Activated T-helper 1 cell treated with anti-CD3 and anti-CD28 coated beads, Interleukin-2, amount 50 U/mL, for 16 hours (primary cell): ENCODE measurements at regions not wholly inside any gene's neighbourhood (a gene's known extent, or its start where the extent isn't known, plus 50 kb on each side); places are given as distances from the start of the nearest gene placed in this dataset.

Source experiments
- DNase-seq, 2 donors: peaks; one replicate each; pipeline ENCODE4 v3.0.0-alpha.2; 2020; ENCODE audit warnings: low read depth in 1 of 2, low spot score in 1 of 2

DNA sequence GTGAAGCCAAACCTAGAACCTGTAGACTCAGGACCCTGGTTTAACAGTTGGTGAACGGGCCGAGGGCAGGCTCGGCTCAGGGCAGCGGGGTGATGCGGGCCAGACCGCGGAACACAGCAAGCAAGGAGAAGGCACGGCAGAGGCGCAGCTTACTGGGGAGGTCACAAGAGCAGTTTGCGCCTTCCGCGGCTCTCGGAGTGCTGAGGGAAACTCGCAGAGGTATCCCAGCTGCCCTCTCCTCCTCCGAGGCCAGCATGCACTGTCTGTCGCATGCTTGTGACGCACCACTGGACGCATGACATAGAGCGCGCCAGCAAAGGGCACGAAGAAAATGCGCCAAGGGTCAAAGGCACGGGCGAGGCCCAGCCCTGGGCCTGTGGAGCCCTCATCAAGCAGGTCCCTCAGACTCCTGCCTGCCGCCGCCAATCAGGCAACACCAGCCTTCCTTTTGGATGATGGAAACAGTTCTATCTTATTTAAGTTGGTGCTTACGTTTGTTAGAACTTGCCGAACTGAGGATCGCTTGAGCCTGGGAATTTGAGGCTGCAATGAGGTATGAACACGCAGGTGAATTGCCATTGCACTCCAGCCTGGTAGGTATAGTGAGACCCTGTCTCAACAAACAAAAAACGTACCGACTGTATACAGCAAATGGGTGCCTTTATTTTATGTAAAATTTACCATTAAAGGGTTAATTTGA lies 574.3 kb upstream of the GHITM start:
- no peak for DNase-seq

GRCh38 chr10:83572036-83572435 lies 567.3 kb upstream of the GHITM start:
- DNase-seq = no peak

- no peak for DNase-seq
These were observed 564.5 kb upstream of the GHITM start for GRCh38 chr10:83574770-83575169.

- DNase-seq = no peak
These were observed 561.9 kb upstream of the GHITM start for GRCh38 chr10:83577421-83577820.

GRCh38 chr10:83580373-83581012 lies 558.8 kb upstream of the GHITM start:
- no peak for DNase-seq

GRCh38 chr10:83582407-83583095 lies 556.8 kb upstream of the GHITM start:
- DNase-seq = no peak

DNA sequence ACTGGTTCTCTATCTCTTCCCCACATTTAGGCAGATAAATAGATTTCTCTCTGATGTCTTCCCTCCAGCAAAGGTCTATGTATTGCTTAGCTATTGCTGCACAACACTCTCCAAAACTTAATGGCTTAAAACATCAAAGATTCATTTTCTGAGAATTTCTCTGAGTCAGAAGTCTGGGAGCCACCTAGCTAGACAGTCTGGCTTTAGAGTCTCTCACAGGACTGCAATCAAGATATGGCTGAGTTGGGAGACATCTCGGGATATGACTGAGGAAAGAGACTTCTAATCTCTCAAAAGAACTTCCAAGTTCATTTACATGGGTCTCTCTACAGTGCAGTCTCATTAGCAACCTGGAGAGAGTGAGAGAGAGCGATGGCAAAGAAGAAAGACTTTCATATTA lies 553.6 kb upstream of the GHITM start:
- no peak for DNase-seq

DNA sequence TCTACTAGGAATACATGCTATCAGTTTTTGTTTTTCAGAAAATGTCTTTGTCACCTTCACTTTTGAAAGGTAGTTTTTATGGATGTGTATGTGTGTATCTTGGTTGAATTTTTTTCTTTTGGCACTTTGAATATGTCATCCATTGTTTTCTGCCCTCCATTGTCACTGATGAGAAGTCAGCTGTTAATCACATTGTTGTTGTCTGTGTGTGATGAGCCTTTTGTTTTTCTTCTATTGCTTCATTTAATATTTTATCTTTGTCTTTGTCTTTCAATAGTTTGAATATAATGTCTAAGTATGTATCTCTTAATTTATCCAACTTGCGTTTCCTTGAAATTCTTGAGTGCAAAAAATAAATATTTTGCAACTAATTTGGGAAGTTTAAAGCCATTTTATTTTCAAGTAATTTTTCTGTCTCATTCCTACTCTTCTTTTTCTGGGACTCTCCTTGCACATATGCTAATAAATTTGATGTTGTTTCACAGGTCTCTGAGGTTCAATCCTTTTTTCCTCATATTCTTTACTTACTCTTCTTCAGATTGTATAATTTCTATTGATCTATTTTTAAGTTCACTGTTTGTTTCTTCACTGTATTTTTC lies 546.9 kb upstream of the GHITM start:
- DNase-seq = no peak

DNA sequence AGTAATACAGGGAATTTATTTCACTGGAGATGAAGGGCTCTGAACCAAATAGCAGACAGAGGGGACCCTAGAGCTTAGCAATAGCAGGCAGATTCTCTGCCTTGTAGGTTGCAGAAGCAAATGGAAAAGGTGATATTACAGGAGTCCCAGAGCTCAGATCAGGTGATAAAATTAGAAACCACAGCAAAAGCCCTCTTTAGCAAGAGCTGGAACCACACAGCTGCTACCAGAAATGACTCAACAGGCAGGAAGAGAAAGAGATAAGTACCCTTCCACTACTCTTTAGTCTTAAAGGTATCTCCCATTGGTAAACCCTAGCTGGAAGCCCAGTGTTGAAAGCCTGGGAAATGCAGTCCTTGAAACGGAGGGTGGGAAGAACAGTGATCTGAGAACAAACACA lies 535.6 kb upstream of the GHITM start:
- no peak for DNase-seq

DNA sequence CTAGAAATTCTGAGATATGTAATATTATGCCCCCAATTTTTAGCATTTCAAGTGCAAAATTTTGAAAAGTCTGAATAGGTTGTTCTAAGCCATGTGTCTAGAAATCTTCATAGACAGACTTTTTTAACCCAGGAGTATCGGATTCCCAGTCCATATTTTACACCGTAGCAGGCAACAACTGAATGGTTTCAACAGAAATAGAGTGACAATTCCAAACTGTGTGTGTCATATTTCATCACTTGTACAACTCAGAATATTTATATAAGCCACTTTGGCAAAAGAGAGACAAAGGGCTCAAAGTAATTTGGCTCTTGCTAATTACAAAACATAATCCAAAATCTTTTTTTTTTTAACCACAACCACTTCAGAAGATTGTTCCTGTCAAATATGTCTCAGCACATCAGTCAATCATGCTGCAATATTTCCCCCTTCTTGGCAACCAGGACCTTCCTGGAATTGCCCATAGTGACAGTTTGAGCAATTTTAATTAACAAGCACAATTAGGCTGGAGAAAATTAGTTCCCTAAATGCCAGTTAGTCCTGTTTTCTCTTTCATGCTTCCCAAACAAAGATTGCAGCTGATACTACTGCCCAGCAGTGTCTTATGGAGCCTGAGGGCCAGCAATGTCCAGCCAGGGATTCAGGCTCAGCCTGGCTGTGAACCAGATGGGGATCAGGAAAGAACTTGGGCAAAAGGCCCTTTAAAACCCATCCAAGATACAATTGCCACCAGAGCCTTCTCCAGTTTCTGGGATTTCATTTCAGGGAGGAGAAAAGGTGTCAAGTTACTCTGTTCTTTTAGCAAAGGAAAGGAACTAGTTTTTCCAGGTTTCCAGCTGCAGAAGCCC lies 533.3 kb upstream of the GHITM start:
- no peak for DNase-seq

GRCh38 chr10:83607959-83608745 lies 531.2 kb upstream of the GHITM start:
- DNase-seq = no peak

- no peak for DNase-seq
These were observed 527.3 kb upstream of the GHITM start for GRCh38 chr10:83612050-83612449.

- DNase-seq = no peak
These were observed 526.6 kb upstream of the GHITM start for GRCh38 chr10:83612746-83613145.

DNA sequence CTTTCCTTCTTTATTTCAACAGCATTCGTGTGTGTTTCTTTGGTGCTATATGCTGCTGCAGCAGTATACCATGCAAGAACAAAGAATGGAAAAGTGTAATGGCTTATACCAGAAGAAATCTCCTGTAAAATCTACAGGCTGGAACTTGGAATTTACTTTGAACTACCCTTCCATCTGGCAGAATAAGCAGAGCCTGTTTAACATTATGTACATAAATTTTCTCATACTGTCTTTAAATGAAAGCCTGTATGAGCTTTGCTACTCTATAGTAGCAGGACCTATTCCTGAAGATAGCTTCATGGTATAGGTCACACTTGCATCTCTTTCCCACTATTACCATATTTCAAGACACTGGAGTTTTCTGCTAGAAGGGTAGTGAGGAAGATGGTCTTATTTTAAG lies 522.1 kb upstream of the GHITM start:
- DNase-seq = no peak

GRCh38 chr10:83617692-83618545 lies 521.4 kb upstream of the GHITM start:
- no peak for DNase-seq

DNA sequence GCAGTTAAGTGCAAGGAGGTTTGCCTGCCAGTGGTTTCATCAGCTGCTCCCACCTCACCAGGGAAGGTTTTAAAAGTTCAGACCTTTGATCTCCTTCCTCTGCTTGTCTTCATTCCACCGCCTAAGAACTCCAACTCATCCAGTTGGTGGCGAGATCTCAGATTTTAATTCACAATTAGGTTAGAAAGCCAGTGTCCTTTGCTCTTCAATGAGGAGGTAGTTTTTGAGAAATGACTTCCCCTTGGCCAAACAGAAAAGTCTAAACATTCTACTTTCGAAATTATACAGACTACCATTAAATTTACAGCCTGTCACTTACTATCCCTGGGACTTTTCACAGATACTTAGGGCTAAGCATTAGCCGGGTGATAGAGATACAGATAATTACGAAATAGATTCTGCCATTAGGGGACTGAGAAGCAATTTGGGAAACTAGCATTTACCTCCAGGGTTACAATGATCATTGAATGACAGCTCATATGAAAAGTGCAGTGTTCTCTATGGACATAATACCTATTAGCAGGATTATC lies 513.4 kb upstream of the GHITM start:
- DNase-seq = no peak

- no peak for DNase-seq
These were observed 506.6 kb upstream of the GHITM start for GRCh38 chr10:83632701-83633100.

GRCh38 chr10:83633547-83633946 lies 505.8 kb upstream of the GHITM start:
- DNase-seq = no peak

- DNase-seq = no peak
These were observed 502.5 kb upstream of the GHITM start for GRCh38 chr10:83636826-83637225.
